D721Med (cell line): ENCODE measurements at regions not wholly inside any gene's neighbourhood (a gene's known extent, or its start where the extent isn't known, plus 50 kb on each side); places are given as distances from the start of the nearest gene placed in this dataset.

Source experiments
- DNase-seq: peaks from one replicate; pipeline ENCODE4 v3.0.0; 2011; ENCODE audit warnings: low spot score; ENCODE audit not compliant: insufficient read length
- FAIRE-seq: peaks from 2 replicates; lab custom pipeline; 2011; peaks lifted over from hg19 to GRCh38; lab: Jason Lieb, UNC
- CTCF ChIP-seq: IDR thresholded peaks from 2 replicates; pipeline ENCODE4 v1.5.1; 2012; ENCODE audit warnings: mild to moderate bottlenecking, control low read depth; ENCODE audit not compliant: insufficient read depth; ENCODE audit errors: missing control alignments

- no peak for TF ChIP-seq CTCF
- FAIRE-seq = no peak
Observed at GRCh38 chr10:111677759-111678158, 505.8 kb downstream of the GPAM start.

DNA sequence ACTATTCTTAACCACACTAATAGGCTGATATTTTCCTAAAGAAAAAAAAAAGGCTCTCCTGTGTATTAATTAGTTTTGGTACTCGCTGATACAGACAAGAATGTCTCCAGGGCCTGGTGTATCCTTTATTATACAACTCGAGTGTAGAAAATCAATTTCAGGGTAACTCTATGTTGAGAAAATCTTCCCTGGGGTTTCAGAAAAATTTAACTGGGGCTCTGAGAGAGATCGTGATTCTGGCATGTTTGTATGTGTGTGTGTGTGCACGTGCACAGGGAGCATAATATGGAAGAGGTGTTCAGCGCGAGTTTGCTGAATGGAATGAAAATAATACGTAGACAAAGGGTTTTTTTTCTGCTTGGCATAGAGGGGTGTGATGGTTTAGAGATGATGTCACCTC is 496.8 kb downstream of the GPAM start:
- TF ChIP-seq CTCF = no peak
- DNase-seq (no peak), FAIRE-seq (no peak)

More at GRCh38 chr10:111677759-111678158, 505.8 kb downstream of the GPAM start:
- DNase-seq = no peak

DNA sequence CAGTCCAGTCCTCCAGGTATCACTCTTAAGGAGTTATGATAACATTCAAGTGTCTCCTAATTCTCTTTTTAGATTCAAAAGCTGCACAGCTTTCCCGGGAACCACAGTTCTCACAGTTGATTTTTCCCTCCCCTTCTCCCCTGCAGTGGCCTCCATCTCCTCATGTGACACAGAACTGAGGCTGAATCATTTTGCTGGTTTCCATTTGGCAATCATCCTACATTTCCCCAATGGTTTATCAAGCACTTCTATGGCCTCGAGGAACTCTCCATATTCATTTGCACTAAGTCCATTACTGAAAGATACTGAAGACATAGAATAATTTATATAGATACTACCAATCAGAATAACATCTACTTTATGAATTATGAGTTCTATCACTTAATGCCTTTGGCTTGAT is 484.9 kb downstream of the GPAM start:
- TF ChIP-seq CTCF = no peak
- DNase-seq = no peak
- FAIRE-seq = no peak

- TF ChIP-seq CTCF = no peak
- DNase-seq (no peak), FAIRE-seq (no peak)
Observed at GRCh38 chr10:111703986-111704385, 479.6 kb downstream of the GPAM start.

- no peak for TF ChIP-seq CTCF
- DNase-seq (no peak), FAIRE-seq (no peak)
Observed at GRCh38 chr10:111705021-111705420, 478.5 kb downstream of the GPAM start.

- TF ChIP-seq CTCF = no peak
- DNase-seq (no peak), FAIRE-seq (no peak)
Observed at GRCh38 chr10:111706331-111706730, 477.2 kb downstream of the GPAM start.

DNA sequence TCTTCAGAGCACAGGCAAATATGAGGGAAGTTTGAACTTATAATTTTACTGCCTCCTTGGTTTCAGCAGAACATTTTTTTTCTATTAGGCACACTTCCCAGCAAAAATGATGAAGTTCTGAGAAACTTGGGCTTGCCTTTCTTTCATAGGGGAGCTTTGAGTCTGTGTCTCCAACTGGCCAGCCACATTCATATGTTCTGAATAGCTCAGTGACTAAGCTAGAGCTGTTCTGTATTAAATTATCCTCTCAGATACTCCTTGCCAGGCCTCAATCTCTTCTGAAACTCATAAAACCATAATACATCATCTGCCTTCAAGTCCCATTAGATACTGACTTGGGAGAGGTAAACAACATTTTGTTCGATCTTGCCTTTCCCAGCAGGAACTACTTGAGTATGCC is 476.5 kb downstream of the GPAM start:
- no peak for DNase-seq
- no peak for TF ChIP-seq CTCF
- FAIRE-seq = no peak
